Vagina (tissue), 2 donors: ENCODE measurements at regions not wholly inside any gene's neighbourhood (a gene's known extent, or its start where the extent isn't known, plus 50 kb on each side); places are given as distances from the start of the nearest gene placed in this dataset.

Experiments used
- CTCF ChIP-seq, 3 experiments: fragments of 450-650 bp in 2 of 3; fragments of 200-600 bp in 1 of 3; sonication (generic) in 1 of 3; IDR thresholded peaks; one replicate each; pipeline ENCODE4 v1.5.1; 2017 to 2019; ENCODE audit warnings: antibody characterized with exemption in 3 of 3, mild to moderate bottlenecking in 2 of 3, moderate library complexity in 2 of 3
- POLR2A ChIP-seq, 2 donors: fragments of 450-650 bp; IDR thresholded peaks; one replicate each; pipeline ENCODE4 v1.6.1; 2017; ENCODE audit warnings: antibody characterized with exemption in 2 of 2, mild to moderate bottlenecking in 2 of 2, moderate library complexity in 2 of 2

GRCh38 chr18:30454920-30455319 lies 587.6 kb downstream of the DSC3 start:
- no peak for TF ChIP-seq CTCF (IDR thresholded peaks at IDR 0.05)
- TF ChIP-seq POLR2A (IDR thresholded peaks at IDR 0.05) = no peak
